WTC11 (cell line): ENCODE measurements at regions not wholly inside any gene's neighbourhood (a gene's known extent, or its start where the extent isn't known, plus 50 kb on each side); places are given as distances from the start of the nearest gene placed in this dataset.

Source experiments
- ATAC-seq: fragments of 200-7000 bp; cut with Tn5 transposase; 2 replicates; pipeline ENCODE4 v1.10.0; 2021; ENCODE audit warnings: mild to moderate bottlenecking, moderate library complexity
- CTCF ChIA-PET: fragments of 300-600 bp; sonication (Branson Sonifier 250); formaldehyde crosslinking; loops from one replicate; lab custom pipeline; 2021; ENCODE audit warnings: antibody characterized with exemption; lab: Charles Lee
- POLR2A ChIA-PET: fragments of 350-600 bp; sonication (Branson Sonifier 250); formaldehyde crosslinking; loops from one replicate; lab custom pipeline; 2021; ENCODE audit warnings: antibody characterized with exemption; lab: Charles Lee
- DNase-seq: peaks from one replicate; pipeline ENCODE4 v3.0.0; 2021; ENCODE audit warnings: low spot score
- H3K27ac Mint-ChIP-seq: 2 replicates; pipeline ENCODE4 v1.8.0; 2021; ENCODE audit warnings: mixed read lengths
- H3K27me3 Mint-ChIP-seq: 2 replicates; pipeline ENCODE4 v1.8.0; 2021; ENCODE audit warnings: low read depth, mild to moderate bottlenecking, moderate library complexity, mixed read lengths
- H3K36me3 Mint-ChIP-seq: 2 replicates; pipeline ENCODE4 v1.8.0; 2021; ENCODE audit warnings: mixed read lengths
- H3K4me1 Mint-ChIP-seq: 2 replicates; pipeline ENCODE4 v1.8.0; 2022; ENCODE audit warnings: mixed read lengths
- H3K4me3 Mint-ChIP-seq: 2 replicates; pipeline ENCODE4 v1.8.0; 2021; ENCODE audit warnings: mild to moderate bottlenecking, moderate library complexity, mixed read lengths
- H3K9me3 Mint-ChIP-seq: 2 replicates; pipeline ENCODE4 v1.8.0; 2021; ENCODE audit warnings: mixed read lengths
- ATF1 ChIP-seq: sonication (generic); formaldehyde crosslinking; IDR thresholded peaks from 2 replicates; pipeline ENCODE4 v1.8.1; 2023; ENCODE audit warnings: mild to moderate bottlenecking, moderate library complexity, missing genetic modification reagents
- CBFB ChIP-seq: sonication (generic); formaldehyde crosslinking; IDR thresholded peaks from 2 replicates; pipeline ENCODE4 v1.8.1; 2022; ENCODE audit warnings: mild to moderate bottlenecking, low read depth, missing genetic modification reagents
- FOXJ3 ChIP-seq: sonication (generic); formaldehyde crosslinking; IDR thresholded peaks from 2 replicates; pipeline ENCODE4 v1.9.0; 2021; ENCODE audit warnings: missing genetic modification reagents, mild to moderate bottlenecking, borderline replicate concordance
- GABPB1 ChIP-seq: sonication (generic); formaldehyde crosslinking; IDR thresholded peaks from 2 replicates; pipeline ENCODE4 v1.8.1; 2023; ENCODE audit warnings: mild to moderate bottlenecking, missing genetic modification reagents
- IRF1 ChIP-seq: sonication (generic); formaldehyde crosslinking; IDR thresholded peaks from 2 replicates; pipeline ENCODE4 v1.8.0; 2023; ENCODE audit warnings: missing genetic modification reagents
- JUN ChIP-seq: sonication (generic); formaldehyde crosslinking; IDR thresholded peaks from 2 replicates; pipeline ENCODE4 v1.8.0; 2023; ENCODE audit warnings: mild to moderate bottlenecking, missing genetic modification reagents
- KAT7 ChIP-seq: sonication (generic); formaldehyde crosslinking; IDR thresholded peaks from 2 replicates; pipeline ENCODE4 v1.8.1; 2023; ENCODE audit warnings: missing genetic modification reagents, mild to moderate bottlenecking, borderline replicate concordance
- MLX ChIP-seq: sonication (generic); formaldehyde crosslinking; IDR thresholded peaks from 2 replicates; pipeline ENCODE4 v1.8.1; 2023; ENCODE audit warnings: mild to moderate bottlenecking, missing genetic modification reagents, moderate library complexity
- MXD4 ChIP-seq: fragments of 250-450 bp; sonication (Bioruptor Pico); IDR thresholded peaks from 2 replicates; pipeline ENCODE4 v1.8.0; 2021; ENCODE audit warnings: mild to moderate bottlenecking, moderate library complexity, borderline replicate concordance
- MYBL2 ChIP-seq: sonication (generic); formaldehyde crosslinking; IDR thresholded peaks from 2 replicates; pipeline ENCODE4 v1.8.1; 2023; ENCODE audit warnings: mild to moderate bottlenecking, moderate library complexity, missing genetic modification reagents
- RELA ChIP-seq: sonication (generic); formaldehyde crosslinking; IDR thresholded peaks from 2 replicates; pipeline ENCODE4 v1.8.1; 2022; ENCODE audit warnings: missing genetic modification reagents, mild to moderate bottlenecking, borderline replicate concordance
- TCF7 ChIP-seq: sonication (generic); formaldehyde crosslinking; IDR thresholded peaks from 2 replicates; pipeline ENCODE4 v1.8.0; 2022; ENCODE audit warnings: mild to moderate bottlenecking, low read depth, missing genetic modification reagents, moderate library complexity
- ZNF219 ChIP-seq: sonication (generic); formaldehyde crosslinking; IDR thresholded peaks from 2 replicates; pipeline ENCODE4 v1.8.0; 2023; ENCODE audit warnings: missing genetic modification reagents, mild to moderate bottlenecking, borderline replicate concordance
- ZNF232 ChIP-seq: sonication (generic); formaldehyde crosslinking; IDR thresholded peaks from 2 replicates; pipeline ENCODE4 v1.8.0; 2022; ENCODE audit warnings: mild to moderate bottlenecking, missing genetic modification reagents
- TF ChIP-seq, protein P1 (sequence below): fragments of 250-450 bp; sonication (Bioruptor Pico); IDR thresholded peaks from 2 replicates; pipeline ENCODE4 v1.9.0; 2021; ENCODE audit warnings: mild to moderate bottlenecking
- TF ChIP-seq, protein P2 (sequence below): sonication (generic); formaldehyde crosslinking; IDR thresholded peaks from 2 replicates; pipeline ENCODE4 v1.8.0; 2022; ENCODE audit warnings: mild to moderate bottlenecking, missing genetic modification reagents
- TF ChIP-seq, protein P3 (sequence below): fragments of 250-450 bp; sonication (Bioruptor Pico); IDR thresholded peaks from 2 replicates; pipeline ENCODE4 v1.8.0; 2021; ENCODE audit warnings: mild to moderate bottlenecking
- TF ChIP-seq, protein P4 (sequence below): fragments of 250-450 bp; sonication (Bioruptor Pico); IDR thresholded peaks from 2 replicates; pipeline ENCODE4 v1.9.0; 2021; ENCODE audit warnings: mild to moderate bottlenecking
- TF ChIP-seq, protein P5 (sequence below): fragments of 200-600 bp; IDR thresholded peaks from 2 replicates; pipeline ENCODE4 v1.8.0; 2022; ENCODE audit warnings: antibody characterized with exemption
- TF ChIP-seq, protein P6 (sequence below): fragments of 250-450 bp; sonication (Bioruptor Pico); IDR thresholded peaks from 2 replicates; pipeline ENCODE4 v1.9.0; 2021; ENCODE audit warnings: mild to moderate bottlenecking, borderline replicate concordance

GRCh38 chr3:192010490-192010889, 549.5 kb downstream of the PYDC2 start (continued):
- TF ChIP-seq, protein P1, sequence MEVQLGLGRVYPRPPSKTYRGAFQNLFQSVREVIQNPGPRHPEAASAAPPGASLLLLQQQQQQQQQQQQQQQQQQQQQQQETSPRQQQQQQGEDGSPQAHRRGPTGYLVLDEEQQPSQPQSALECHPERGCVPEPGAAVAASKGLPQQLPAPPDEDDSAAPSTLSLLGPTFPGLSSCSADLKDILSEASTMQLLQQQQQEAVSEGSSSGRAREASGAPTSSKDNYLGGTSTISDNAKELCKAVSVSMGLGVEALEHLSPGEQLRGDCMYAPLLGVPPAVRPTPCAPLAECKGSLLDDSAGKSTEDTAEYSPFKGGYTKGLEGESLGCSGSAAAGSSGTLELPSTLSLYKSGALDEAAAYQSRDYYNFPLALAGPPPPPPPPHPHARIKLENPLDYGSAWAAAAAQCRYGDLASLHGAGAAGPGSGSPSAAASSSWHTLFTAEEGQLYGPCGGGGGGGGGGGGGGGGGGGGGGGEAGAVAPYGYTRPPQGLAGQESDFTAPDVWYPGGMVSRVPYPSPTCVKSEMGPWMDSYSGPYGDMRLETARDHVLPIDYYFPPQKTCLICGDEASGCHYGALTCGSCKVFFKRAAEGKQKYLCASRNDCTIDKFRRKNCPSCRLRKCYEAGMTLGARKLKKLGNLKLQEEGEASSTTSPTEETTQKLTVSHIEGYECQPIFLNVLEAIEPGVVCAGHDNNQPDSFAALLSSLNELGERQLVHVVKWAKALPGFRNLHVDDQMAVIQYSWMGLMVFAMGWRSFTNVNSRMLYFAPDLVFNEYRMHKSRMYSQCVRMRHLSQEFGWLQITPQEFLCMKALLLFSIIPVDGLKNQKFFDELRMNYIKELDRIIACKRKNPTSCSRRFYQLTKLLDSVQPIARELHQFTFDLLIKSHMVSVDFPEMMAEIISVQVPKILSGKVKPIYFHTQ, result no peak
- TF ChIP-seq KAT7 (CRISPR knock-in tag) (no peak), ATF1 (CRISPR knock-in tag) (no peak), ZNF232 (no peak)

GRCh38 chr3:192011137-192011536, 550.2 kb downstream of the PYDC2 start:
- Mint-ChIP-seq H3K27ac (no peak overlapping the region), H3K36me3 (no peaks in the 10 kb centered on the region), H3K27me3 (no peaks in the 10 kb centered on the region), H3K9me3 (peaks cover 14% of the 10 kb centered on the region), H3K4me1 (no peaks in the 10 kb centered on the region), H3K4me3 (no peak overlapping the region)
- no peak for ATAC-seq
- POLR2A ChIA-PET, result no interaction called here
- DNase-seq, result no peak
- CTCF ChIA-PET, result no interaction called here
- no peak for TF ChIP-seq TCF7 (CRISPR knock-in tag)
- no peak for TF ChIP-seq ZNF219 (CRISPR knock-in tag)
- TF ChIP-seq, protein P2, sequence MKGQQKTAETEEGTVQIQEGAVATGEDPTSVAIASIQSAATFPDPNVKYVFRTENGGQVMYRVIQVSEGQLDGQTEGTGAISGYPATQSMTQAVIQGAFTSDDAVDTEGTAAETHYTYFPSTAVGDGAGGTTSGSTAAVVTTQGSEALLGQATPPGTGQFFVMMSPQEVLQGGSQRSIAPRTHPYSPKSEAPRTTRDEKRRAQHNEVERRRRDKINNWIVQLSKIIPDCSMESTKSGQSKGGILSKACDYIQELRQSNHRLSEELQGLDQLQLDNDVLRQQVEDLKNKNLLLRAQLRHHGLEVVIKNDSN (CRISPR knock-in tag), result no peak
- no peak for TF ChIP-seq GABPB1 (CRISPR knock-in tag)
- TF ChIP-seq, protein P3, sequence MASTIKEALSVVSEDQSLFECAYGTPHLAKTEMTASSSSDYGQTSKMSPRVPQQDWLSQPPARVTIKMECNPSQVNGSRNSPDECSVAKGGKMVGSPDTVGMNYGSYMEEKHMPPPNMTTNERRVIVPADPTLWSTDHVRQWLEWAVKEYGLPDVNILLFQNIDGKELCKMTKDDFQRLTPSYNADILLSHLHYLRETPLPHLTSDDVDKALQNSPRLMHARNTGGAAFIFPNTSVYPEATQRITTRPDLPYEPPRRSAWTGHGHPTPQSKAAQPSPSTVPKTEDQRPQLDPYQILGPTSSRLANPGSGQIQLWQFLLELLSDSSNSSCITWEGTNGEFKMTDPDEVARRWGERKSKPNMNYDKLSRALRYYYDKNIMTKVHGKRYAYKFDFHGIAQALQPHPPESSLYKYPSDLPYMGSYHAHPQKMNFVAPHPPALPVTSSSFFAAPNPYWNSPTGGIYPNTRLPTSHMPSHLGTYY (CRISPR knock-in tag), result no peak
- TF ChIP-seq IRF1 (CRISPR knock-in tag), result no peak
- TF ChIP-seq FOXJ3 (CRISPR knock-in tag), result no peak
- TF ChIP-seq, protein P4, sequence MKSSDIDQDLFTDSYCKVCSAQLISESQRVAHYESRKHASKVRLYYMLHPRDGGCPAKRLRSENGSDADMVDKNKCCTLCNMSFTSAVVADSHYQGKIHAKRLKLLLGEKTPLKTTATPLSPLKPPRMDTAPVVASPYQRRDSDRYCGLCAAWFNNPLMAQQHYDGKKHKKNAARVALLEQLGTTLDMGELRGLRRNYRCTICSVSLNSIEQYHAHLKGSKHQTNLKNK (CRISPR knock-in tag), result no peak
- TF ChIP-seq MYBL2 (CRISPR knock-in tag), result no peak
- TF ChIP-seq MLX (CRISPR knock-in tag), result no peak
- TF ChIP-seq JUN (CRISPR knock-in tag), result no peak
- TF ChIP-seq MXD4 (CRISPR knock-in tag), result no peak
- no peak for TF ChIP-seq CBFB (CRISPR knock-in tag)
- TF ChIP-seq RELA (CRISPR knock-in tag), result no peak
- no peak for TF ChIP-seq KAT7 (CRISPR knock-in tag)

GRCh38 chr3:192013110-192013509, 552.1 kb downstream of the PYDC2 start:
- Mint-ChIP-seq H3K4me1 (no peaks in the 10 kb centered on the region), H3K27me3 (no peaks in the 10 kb centered on the region), H3K36me3 (no peaks in the 10 kb centered on the region), H3K9me3 (peaks cover 14% of the 10 kb centered on the region), H3K27ac (no peak overlapping the region), H3K4me3 (no peak overlapping the region)
- DNase-seq (no peak), ATAC-seq (no peak)
- ChIA-PET CTCF (no interaction called here), POLR2A (no interaction called here)
- TF ChIP-seq ZNF219 (CRISPR knock-in tag) (no peak), MXD4 (CRISPR knock-in tag) (no peak)
- TF ChIP-seq, protein P5, sequence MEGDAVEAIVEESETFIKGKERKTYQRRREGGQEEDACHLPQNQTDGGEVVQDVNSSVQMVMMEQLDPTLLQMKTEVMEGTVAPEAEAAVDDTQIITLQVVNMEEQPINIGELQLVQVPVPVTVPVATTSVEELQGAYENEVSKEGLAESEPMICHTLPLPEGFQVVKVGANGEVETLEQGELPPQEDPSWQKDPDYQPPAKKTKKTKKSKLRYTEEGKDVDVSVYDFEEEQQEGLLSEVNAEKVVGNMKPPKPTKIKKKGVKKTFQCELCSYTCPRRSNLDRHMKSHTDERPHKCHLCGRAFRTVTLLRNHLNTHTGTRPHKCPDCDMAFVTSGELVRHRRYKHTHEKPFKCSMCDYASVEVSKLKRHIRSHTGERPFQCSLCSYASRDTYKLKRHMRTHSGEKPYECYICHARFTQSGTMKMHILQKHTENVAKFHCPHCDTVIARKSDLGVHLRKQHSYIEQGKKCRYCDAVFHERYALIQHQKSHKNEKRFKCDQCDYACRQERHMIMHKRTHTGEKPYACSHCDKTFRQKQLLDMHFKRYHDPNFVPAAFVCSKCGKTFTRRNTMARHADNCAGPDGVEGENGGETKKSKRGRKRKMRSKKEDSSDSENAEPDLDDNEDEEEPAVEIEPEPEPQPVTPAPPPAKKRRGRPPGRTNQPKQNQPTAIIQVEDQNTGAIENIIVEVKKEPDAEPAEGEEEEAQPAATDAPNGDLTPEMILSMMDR, result no peak
- TF ChIP-seq, protein P6, sequence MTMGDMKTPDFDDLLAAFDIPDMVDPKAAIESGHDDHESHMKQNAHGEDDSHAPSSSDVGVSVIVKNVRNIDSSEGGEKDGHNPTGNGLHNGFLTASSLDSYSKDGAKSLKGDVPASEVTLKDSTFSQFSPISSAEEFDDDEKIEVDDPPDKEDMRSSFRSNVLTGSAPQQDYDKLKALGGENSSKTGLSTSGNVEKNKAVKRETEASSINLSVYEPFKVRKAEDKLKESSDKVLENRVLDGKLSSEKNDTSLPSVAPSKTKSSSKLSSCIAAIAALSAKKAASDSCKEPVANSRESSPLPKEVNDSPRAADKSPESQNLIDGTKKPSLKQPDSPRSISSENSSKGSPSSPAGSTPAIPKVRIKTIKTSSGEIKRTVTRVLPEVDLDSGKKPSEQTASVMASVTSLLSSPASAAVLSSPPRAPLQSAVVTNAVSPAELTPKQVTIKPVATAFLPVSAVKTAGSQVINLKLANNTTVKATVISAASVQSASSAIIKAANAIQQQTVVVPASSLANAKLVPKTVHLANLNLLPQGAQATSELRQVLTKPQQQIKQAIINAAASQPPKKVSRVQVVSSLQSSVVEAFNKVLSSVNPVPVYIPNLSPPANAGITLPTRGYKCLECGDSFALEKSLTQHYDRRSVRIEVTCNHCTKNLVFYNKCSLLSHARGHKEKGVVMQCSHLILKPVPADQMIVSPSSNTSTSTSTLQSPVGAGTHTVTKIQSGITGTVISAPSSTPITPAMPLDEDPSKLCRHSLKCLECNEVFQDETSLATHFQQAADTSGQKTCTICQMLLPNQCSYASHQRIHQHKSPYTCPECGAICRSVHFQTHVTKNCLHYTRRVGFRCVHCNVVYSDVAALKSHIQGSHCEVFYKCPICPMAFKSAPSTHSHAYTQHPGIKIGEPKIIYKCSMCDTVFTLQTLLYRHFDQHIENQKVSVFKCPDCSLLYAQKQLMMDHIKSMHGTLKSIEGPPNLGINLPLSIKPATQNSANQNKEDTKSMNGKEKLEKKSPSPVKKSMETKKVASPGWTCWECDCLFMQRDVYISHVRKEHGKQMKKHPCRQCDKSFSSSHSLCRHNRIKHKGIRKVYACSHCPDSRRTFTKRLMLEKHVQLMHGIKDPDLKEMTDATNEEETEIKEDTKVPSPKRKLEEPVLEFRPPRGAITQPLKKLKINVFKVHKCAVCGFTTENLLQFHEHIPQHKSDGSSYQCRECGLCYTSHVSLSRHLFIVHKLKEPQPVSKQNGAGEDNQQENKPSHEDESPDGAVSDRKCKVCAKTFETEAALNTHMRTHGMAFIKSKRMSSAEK, result no peak
